ENCODE measurements at regions not wholly inside any gene's neighbourhood (a gene's known extent, or its start where the extent isn't known, plus 50 kb on each side); places are given as distances from the start of the nearest gene placed in this dataset.

DNA sequence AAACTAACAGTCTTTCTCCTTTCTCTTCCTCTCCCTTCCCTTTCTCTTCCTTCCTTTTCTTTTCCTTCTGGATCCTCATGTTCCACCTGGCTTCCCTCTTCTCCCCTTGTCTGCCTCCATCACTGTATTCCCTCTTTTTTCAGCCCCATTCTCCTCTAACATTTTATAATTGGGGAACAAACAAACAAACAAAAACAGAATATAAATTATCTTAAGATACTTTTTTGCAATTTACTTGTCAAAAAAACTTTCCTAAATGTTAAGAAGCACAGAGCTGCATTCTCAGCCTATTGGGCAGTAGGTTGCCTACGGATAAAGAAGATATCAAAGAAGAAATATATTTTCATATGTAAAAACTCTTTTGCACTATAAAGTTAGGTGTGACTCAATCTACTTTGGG lies 1382.2 kb upstream of the MIR17HG start:
- no peak for FAIRE-seq
- Histone ChIP-seq H3K9me3 (no peaks in the 10 kb centered on the region), H3K4me3 (no peak overlapping the region), H3K4me1 (no peaks in the 10 kb centered on the region), H3K27me3 (no peaks in the 10 kb centered on the region), H3K36me3 (no peaks in the 10 kb centered on the region), H3K27ac (no peak overlapping the region)
- DNase-seq: no peak
- intact Hi-C loops (cut with DNase I): no loop called here
- TF ChIP-seq, protein P1, sequence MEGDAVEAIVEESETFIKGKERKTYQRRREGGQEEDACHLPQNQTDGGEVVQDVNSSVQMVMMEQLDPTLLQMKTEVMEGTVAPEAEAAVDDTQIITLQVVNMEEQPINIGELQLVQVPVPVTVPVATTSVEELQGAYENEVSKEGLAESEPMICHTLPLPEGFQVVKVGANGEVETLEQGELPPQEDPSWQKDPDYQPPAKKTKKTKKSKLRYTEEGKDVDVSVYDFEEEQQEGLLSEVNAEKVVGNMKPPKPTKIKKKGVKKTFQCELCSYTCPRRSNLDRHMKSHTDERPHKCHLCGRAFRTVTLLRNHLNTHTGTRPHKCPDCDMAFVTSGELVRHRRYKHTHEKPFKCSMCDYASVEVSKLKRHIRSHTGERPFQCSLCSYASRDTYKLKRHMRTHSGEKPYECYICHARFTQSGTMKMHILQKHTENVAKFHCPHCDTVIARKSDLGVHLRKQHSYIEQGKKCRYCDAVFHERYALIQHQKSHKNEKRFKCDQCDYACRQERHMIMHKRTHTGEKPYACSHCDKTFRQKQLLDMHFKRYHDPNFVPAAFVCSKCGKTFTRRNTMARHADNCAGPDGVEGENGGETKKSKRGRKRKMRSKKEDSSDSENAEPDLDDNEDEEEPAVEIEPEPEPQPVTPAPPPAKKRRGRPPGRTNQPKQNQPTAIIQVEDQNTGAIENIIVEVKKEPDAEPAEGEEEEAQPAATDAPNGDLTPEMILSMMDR (IDR thresholded peaks at IDR 0.05): no peak
- WGBS, 2 donors: 54 to 68% methylated on average over 1 of the region's 1 CpG
- no peak for ATAC-seq

DNA sequence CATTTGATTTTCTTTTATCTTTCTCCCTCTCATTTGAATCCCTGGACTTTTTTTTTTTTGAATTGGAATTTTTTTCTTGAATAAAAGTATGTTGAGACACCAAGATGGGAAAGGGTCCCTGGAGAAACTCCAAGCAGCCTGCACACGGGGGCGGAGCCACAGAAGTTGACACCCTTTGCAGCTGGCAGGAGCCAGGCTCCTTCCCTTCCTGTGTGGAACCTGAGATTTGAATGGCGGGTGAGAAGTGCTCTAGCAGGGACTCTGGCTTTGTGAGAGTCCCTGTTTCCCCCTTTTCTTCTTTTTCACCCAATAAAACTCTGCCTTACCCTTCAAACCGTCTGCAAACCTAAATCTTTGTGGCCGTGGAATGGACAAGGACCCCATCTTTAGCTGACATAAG lies 1381.0 kb upstream of the MIR17HG start:
- FAIRE-seq: no peak
- Histone ChIP-seq H3K4me3 (no peak overlapping the region), H3K27ac (no peak overlapping the region), H3K27me3 (no peaks in the 10 kb centered on the region), H3K36me3 (no peaks in the 10 kb centered on the region), H3K4me1 (no peaks in the 10 kb centered on the region), H3K9me3 (no peaks in the 10 kb centered on the region)
- no peak for DNase-seq
- 48 to 66% methylated on average over 5 of the region's 5 CpGs for WGBS, 2 donors
- ATAC-seq: no peak
- TF ChIP-seq, protein P1 (IDR thresholded peaks at IDR 0.05): no peak
- intact Hi-C loops (cut with DNase I): no loop called here

DNA sequence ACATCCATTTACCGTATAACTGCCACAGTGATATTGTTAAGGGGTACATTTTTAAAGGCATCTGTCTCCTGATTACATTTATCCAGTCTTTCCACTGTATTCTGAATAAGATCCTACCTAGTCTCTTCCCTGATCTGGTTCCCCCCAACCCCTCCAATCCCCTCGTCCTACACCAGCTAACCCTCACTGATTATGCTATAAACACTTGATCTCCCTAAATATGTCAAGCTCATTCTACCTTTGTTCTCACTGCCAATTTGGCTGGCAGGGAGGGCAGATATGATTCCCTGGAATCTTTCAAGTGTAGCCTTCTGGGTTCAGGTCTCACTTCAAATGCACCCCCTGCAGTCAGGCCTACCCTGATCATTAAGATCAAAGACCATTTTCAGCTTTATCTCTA lies 1379.8 kb upstream of the MIR17HG start:
- intact Hi-C loops (cut with DNase I): no loop called here
- ATAC-seq (no peak), FAIRE-seq (no peak), DNase-seq (no peak)
- no peaks in the 10 kb centered on the region for H3K4me1 ChIP-seq
- TF ChIP-seq, protein P1 (IDR thresholded peaks at IDR 0.05): no peak
- 59 to 64% methylated on average over 2 of the region's 2 CpGs for WGBS, 2 donors
- H3K27ac ChIP-seq: no peak overlapping the region
- H3K4me3 ChIP-seq: no peak overlapping the region
- no peaks in the 10 kb centered on the region for H3K27me3 ChIP-seq
- no peaks in the 10 kb centered on the region for H3K9me3 ChIP-seq
- no peaks in the 10 kb centered on the region for H3K36me3 ChIP-seq

DNA sequence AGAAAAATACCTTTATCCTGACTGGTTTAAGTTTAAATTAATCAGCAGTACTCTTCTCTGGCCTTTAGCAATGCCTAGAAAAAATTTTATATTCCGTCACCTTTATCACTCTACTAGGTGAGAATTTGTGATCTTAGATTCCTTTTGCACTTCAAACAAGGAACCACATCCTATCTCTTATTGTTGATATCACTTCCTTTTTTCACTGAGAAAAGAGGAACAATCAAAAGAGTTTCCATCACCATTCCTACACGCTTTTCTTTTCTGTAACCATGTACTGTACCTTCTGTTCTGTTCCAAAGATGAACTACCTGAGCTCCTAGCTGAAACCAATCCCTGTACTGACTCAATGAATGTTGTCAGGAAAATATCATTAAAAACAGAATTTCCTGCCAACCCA lies 1379.0 kb upstream of the MIR17HG start:
- TF ChIP-seq, protein P1 (IDR thresholded peaks at IDR 0.05): no peak
- Histone ChIP-seq H3K4me1 (no peaks in the 10 kb centered on the region), H3K9me3 (no peaks in the 10 kb centered on the region), H3K4me3 (no peak overlapping the region), H3K36me3 (no peaks in the 10 kb centered on the region), H3K27ac (no peak overlapping the region), H3K27me3 (no peaks in the 10 kb centered on the region)
- intact Hi-C loops (cut with DNase I): no loop called here
- ATAC-seq (no peak), FAIRE-seq (no peak), DNase-seq (no peak)
- 27 to 33% methylated on average over 2 of the region's 2 CpGs for WGBS, 2 donors

DNA sequence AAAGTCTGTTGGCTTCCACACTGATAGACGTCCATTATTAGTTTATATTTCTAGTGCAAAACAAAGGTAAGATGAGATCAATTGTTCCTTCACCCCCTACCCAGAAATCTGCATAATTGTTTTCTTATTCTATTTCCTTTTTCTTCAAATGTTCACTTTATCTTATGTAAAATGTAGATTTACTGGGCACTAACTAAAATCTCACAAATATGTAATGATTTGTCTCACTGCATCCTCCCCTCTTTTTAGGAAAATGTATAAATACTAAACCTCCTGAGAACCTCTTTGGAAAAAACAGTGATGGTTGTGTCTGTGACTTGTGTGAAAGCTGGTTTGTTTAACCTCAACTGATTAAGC lies 1377.2 kb upstream of the MIR17HG start:
- DNase-seq (no peak), FAIRE-seq (no peak), ATAC-seq (no peak)
- H3K27ac ChIP-seq: no peak overlapping the region
- no peaks in the 10 kb centered on the region for H3K27me3 ChIP-seq
- TF ChIP-seq, protein P1 (IDR thresholded peaks at IDR 0.05): no peak
- no peaks in the 10 kb centered on the region for H3K9me3 ChIP-seq
- no peaks in the 10 kb centered on the region for H3K36me3 ChIP-seq
- WGBS, 2 donors: 28 to 46% methylated on average over 1 of the region's 1 CpG
- H3K4me1 ChIP-seq: no peaks in the 10 kb centered on the region
- no peak overlapping the region for H3K4me3 ChIP-seq
- intact Hi-C loops (cut with DNase I): no loop called here
